OCI-LY1 (cell line): ENCODE measurements at regions not wholly inside any gene's neighbourhood (a gene's known extent, or its start where the extent isn't known, plus 50 kb on each side); places are given as distances from the start of the nearest gene placed in this dataset.

Experiments
- H2AFZ ChIP-seq: fragments of 200-600 bp; sonication (generic), shearing (Covaris generic); 2 replicates; pipeline ENCODE4 v1.6.0; 2014; ENCODE audit warnings: antibody characterized with exemption, mild to moderate bottlenecking, low read length
- H3F3A ChIP-seq: fragments of 200-600 bp; sonication (generic), shearing (Covaris generic); 2 replicates; pipeline ENCODE4 v1.6.0; 2014; ENCODE audit warnings: mild to moderate bottlenecking, antibody characterized with exemption, low read length, moderate library complexity; ENCODE audit not compliant: insufficient read depth
- H3K27ac ChIP-seq: fragments of 200-600 bp; sonication (generic); 2 replicates; pipeline ENCODE4 v1.5.1; 2014; ENCODE audit warnings: low read length, mixed run types, mild to moderate bottlenecking, low read depth; ENCODE audit not compliant: poor library complexity, severe bottlenecking
- H3K27me3 ChIP-seq: fragments of 200-600 bp; sonication (generic); 2 replicates; pipeline ENCODE4 v1.6.0; 2014; ENCODE audit warnings: antibody characterized with exemption, mild to moderate bottlenecking, low read length, moderate library complexity; ENCODE audit not compliant: insufficient read depth
- H3K36me3 ChIP-seq: fragments of 200-600 bp; sonication (generic); 2 replicates; pipeline ENCODE4 v1.6.1; 2014; ENCODE audit warnings: mild to moderate bottlenecking, antibody characterized with exemption, low read length, moderate library complexity, mixed read lengths; ENCODE audit not compliant: insufficient read depth
- H3K4me1 ChIP-seq: fragments of 200-600 bp; sonication (generic); 2 replicates; pipeline ENCODE4 v1.5.1; 2014; ENCODE audit warnings: mild to moderate bottlenecking, low read length, moderate library complexity; ENCODE audit not compliant: insufficient read depth, severe bottlenecking
- H3K4me2 ChIP-seq: fragments of 200-600 bp; sonication (generic), shearing (Covaris generic); 2 replicates; pipeline ENCODE4 v1.6.1; 2014; ENCODE audit warnings: low read length
- H3K4me3 ChIP-seq: fragments of 200-600 bp; sonication (generic); 2 replicates; pipeline ENCODE4 v1.5.1; 2014; ENCODE audit warnings: low read length, low read depth, mild to moderate bottlenecking, mixed read lengths; ENCODE audit not compliant: poor library complexity, severe bottlenecking
- H3K79me2 ChIP-seq: fragments of 200-600 bp; shearing (Covaris generic); 2 replicates; pipeline ENCODE4 v1.6.1; 2016; ENCODE audit warnings: mixed run types, low read length, mixed read lengths; ENCODE audit not compliant: insufficient read depth
- H3K9ac ChIP-seq: fragments of 200-600 bp; sonication (generic), shearing (Covaris generic); 2 replicates; pipeline ENCODE4 v1.6.1; 2014; ENCODE audit warnings: mild to moderate bottlenecking, low read length, mixed read lengths
- H3K9me2 ChIP-seq: fragments of 200-600 bp; sonication (generic), shearing (Covaris generic); 2 replicates; pipeline ENCODE4 v1.6.1; 2014; ENCODE audit warnings: low read depth, mild to moderate bottlenecking, low read length, mixed read lengths
- H3K9me3 ChIP-seq: fragments of 200-600 bp; shearing (Covaris generic); 2 replicates; pipeline ENCODE4 v1.6.1; 2014; ENCODE audit warnings: low read length, mixed read lengths
- H4K20me1 ChIP-seq: fragments of 200-600 bp; sonication (generic), shearing (Covaris generic); 2 replicates; pipeline ENCODE4 v1.6.0; 2016; ENCODE audit warnings: mild to moderate bottlenecking, low read length; ENCODE audit not compliant: insufficient read depth
- CTCF ChIP-seq: fragments of 200-600 bp; sonication (generic), shearing (Covaris generic); IDR thresholded peaks from 2 replicates; pipeline ENCODE4 v1.5.1; 2017; ENCODE audit warnings: mild to moderate bottlenecking, antibody characterized with exemption, low read length, moderate library complexity, mixed read lengths
- EZH2 ChIP-seq: fragments of 200-600 bp; sonication (generic), shearing (Covaris generic); IDR thresholded peaks from 2 replicates; pipeline ENCODE4 v1.8.0; 2017; ENCODE audit warnings: borderline replicate concordance, mixed run types, mild to moderate bottlenecking, antibody characterized with exemption, low read length, moderate library complexity, mixed read lengths

- Histone ChIP-seq H3K79me2 (no peaks in the 10 kb centered on the region), H2AFZ (no peak overlapping the region), H3K36me3 (no peaks in the 10 kb centered on the region), H3K9ac (no peak overlapping the region), H3K27ac (no peak overlapping the region), H3K9me3 (no peaks in the 10 kb centered on the region), H3F3A (no peaks in the 10 kb centered on the region), H3K27me3 (no peaks in the 10 kb centered on the region), H3K4me3 (no peak overlapping the region), H3K9me2 (no peaks in the 10 kb centered on the region), H3K4me2 (no peak overlapping the region), H4K20me1 (no peaks in the 10 kb centered on the region), H3K4me1 (no peaks in the 10 kb centered on the region)
- TF ChIP-seq EZH2 (no peak), CTCF (no peak)
Observed at GRCh38 chr4:86431543-86432116, 71.8 kb upstream of the MAPK10 start.

- no peaks in the 10 kb centered on the region for H3K27me3 ChIP-seq
- no peak overlapping the region for H2AFZ ChIP-seq
- no peaks in the 10 kb centered on the region for H3K4me1 ChIP-seq
- no peaks in the 10 kb centered on the region for H3K36me3 ChIP-seq
- H3K4me3 ChIP-seq = no peak overlapping the region
- H4K20me1 ChIP-seq = no peaks in the 10 kb centered on the region
- H3K9ac ChIP-seq = no peak overlapping the region
- no peak overlapping the region for H3K27ac ChIP-seq
- TF ChIP-seq EZH2 = no peak
- TF ChIP-seq CTCF = no peak
- no peaks in the 10 kb centered on the region for H3K9me2 ChIP-seq
- H3K9me3 ChIP-seq = no peaks in the 10 kb centered on the region
- H3K4me2 ChIP-seq = no peak overlapping the region
- H3K79me2 ChIP-seq = no peaks in the 10 kb centered on the region
- no peaks in the 10 kb centered on the region for H3F3A ChIP-seq
Observed at GRCh38 chr4:86432559-86433134, 72.8 kb upstream of the MAPK10 start.

- Histone ChIP-seq H3K36me3 (no peaks in the 10 kb centered on the region), H3K9me2 (no peaks in the 10 kb centered on the region), H3K9ac (no peak overlapping the region), H3K4me1 (no peaks in the 10 kb centered on the region), H3K9me3 (no peaks in the 10 kb centered on the region), H4K20me1 (no peaks in the 10 kb centered on the region), H3K27ac (no peak overlapping the region), H3K4me3 (no peak overlapping the region), H3F3A (no peaks in the 10 kb centered on the region), H3K4me2 (no peak overlapping the region), H2AFZ (no peak overlapping the region), H3K79me2 (no peaks in the 10 kb centered on the region), H3K27me3 (no peaks in the 10 kb centered on the region)
- TF ChIP-seq EZH2 = no peak
- TF ChIP-seq CTCF = no peak
Observed at GRCh38 chr4:86439293-86439692, 79.4 kb upstream of the MAPK10 start.
